ENCODE measurements at regions not wholly inside any gene's neighbourhood (a gene's known extent, or its start where the extent isn't known, plus 50 kb on each side); places are given as distances from the start of the nearest gene placed in this dataset.

GRCh38 chr18:77821892-77822291, 572.2 kb downstream of the GALR1 start:
- no peak for TF ChIP-seq CTCF (optimal IDR thresholded peaks at IDR 0.05 in 1 of 3, IDR thresholded peaks at IDR 0.05 in 1 of 3, conservative IDR thresholded peaks at IDR 0.05 in 1 of 3; ENCODE audit: extremely low read depth in 1 of 3, insufficient read depth in 2 of 3, low read length in 3 of 3)
- no peak for TF ChIP-seq EZH2 (IDR thresholded peaks at IDR 0.05; ENCODE audit: low read length)

Data from keratinocyte (primary cell).